Muscle layer of colon (tissue), 2 donors: ENCODE measurements at regions not wholly inside any gene's neighbourhood (a gene's known extent, or its start where the extent isn't known, plus 50 kb on each side); places are given as distances from the start of the nearest gene placed in this dataset.

ENCODE experiments used
- H3K27ac ChIP-seq: one replicate; pipeline ENCODE4 v1.7.0; 2013; ENCODE audit warnings: low read depth, mild to moderate bottlenecking, low read length, moderate library complexity
- H3K27me3 ChIP-seq, 2 donors: one replicate each; pipeline ENCODE4 v1.7.0; 2013; ENCODE audit warnings: low read length in 2 of 2, mild to moderate bottlenecking in 2 of 2; ENCODE audit not compliant: insufficient read depth in 2 of 2, control insufficient read depth in 1 of 2
- H3K36me3 ChIP-seq: one replicate; pipeline ENCODE4 v1.7.0; 2013; ENCODE audit warnings: mild to moderate bottlenecking, low read length; ENCODE audit not compliant: insufficient read depth
- H3K4me1 ChIP-seq: one replicate; pipeline ENCODE4 v1.7.0; 2013; ENCODE audit warnings: mild to moderate bottlenecking, low read length; ENCODE audit not compliant: insufficient read depth
- H3K4me3 ChIP-seq, 2 donors: one replicate each; pipeline ENCODE4 v1.7.0; 2013; ENCODE audit warnings: low read length in 2 of 2, low read depth in 1 of 2, mild to moderate bottlenecking in 1 of 2, moderate library complexity in 1 of 2
- H3K9ac ChIP-seq: one replicate; pipeline ENCODE4 v1.7.0; 2013; ENCODE audit warnings: low read length
- H3K9me3 ChIP-seq: one replicate; pipeline ENCODE4 v1.7.0; 2013; ENCODE audit warnings: mild to moderate bottlenecking, low read length
- donor health status: abdominal sarcoma.
- donor health status: Adenocarcinoma of cecum.

GRCh38 chr1:229124116-229124515, 146.8 kb upstream of the RAB4A start:
- no peak overlapping the region for H3K9ac ChIP-seq
- H3K27me3 ChIP-seq = no peaks in the 10 kb centered on the region
- H3K36me3 ChIP-seq = no peaks in the 10 kb centered on the region
- no peak overlapping the region for H3K27ac ChIP-seq
- H3K4me1 ChIP-seq = peaks cover 5% of the 10 kb centered on the region
- H3K4me3 ChIP-seq = no peak overlapping the region
- no peaks in the 10 kb centered on the region for H3K9me3 ChIP-seq

GRCh38 chr1:229124520-229125124, 146.3 kb upstream of the RAB4A start:
- no peak overlapping the region for H3K27ac ChIP-seq
- H3K4me3 ChIP-seq = no peak overlapping the region
- no peaks in the 10 kb centered on the region for H3K27me3 ChIP-seq
- H3K9ac ChIP-seq = no peak overlapping the region
- no peaks in the 10 kb centered on the region for H3K9me3 ChIP-seq
- no peaks in the 10 kb centered on the region for H3K36me3 ChIP-seq
- H3K4me1 ChIP-seq = peaks cover 5% of the 10 kb centered on the region

GRCh38 chr1:229127301-229127700, 143.6 kb upstream of the RAB4A start:
- Histone ChIP-seq H3K4me1 (no peaks in the 10 kb centered on the region), H3K36me3 (no peaks in the 10 kb centered on the region), H3K27ac (no peak overlapping the region), H3K9me3 (no peaks in the 10 kb centered on the region), H3K4me3 (no peak overlapping the region), H3K27me3 (no peaks in the 10 kb centered on the region), H3K9ac (no peak overlapping the region)

- Histone ChIP-seq H3K9ac (no peak overlapping the region), H3K27me3 (no peaks in the 10 kb centered on the region), H3K4me1 (no peaks in the 10 kb centered on the region), H3K27ac (no peak overlapping the region), H3K4me3 (no peak overlapping the region), H3K36me3 (no peaks in the 10 kb centered on the region), H3K9me3 (no peaks in the 10 kb centered on the region)
These were observed 142.8 kb upstream of the RAB4A start for GRCh38 chr1:229128066-229128608.

- Histone ChIP-seq H3K27me3 (no peaks in the 10 kb centered on the region), H3K9ac (no peak overlapping the region), H3K9me3 (no peaks in the 10 kb centered on the region), H3K4me3 (no peak overlapping the region), H3K36me3 (no peaks in the 10 kb centered on the region), H3K4me1 (no peaks in the 10 kb centered on the region), H3K27ac (no peak overlapping the region)
These were observed 141.4 kb upstream of the RAB4A start for GRCh38 chr1:229129301-229130027.

GRCh38 chr1:229130028-229130668, 140.8 kb upstream of the RAB4A start:
- Histone ChIP-seq H3K9me3 (no peaks in the 10 kb centered on the region), H3K4me3 (no peak overlapping the region), H3K4me1 (no peaks in the 10 kb centered on the region), H3K9ac (no peak overlapping the region), H3K27ac (no peak overlapping the region), H3K27me3 (no peaks in the 10 kb centered on the region), H3K36me3 (no peaks in the 10 kb centered on the region)

GRCh38 chr1:229131243-229132105, 139.4 kb upstream of the RAB4A start:
- Histone ChIP-seq H3K4me1 (no peaks in the 10 kb centered on the region), H3K9ac (no peak overlapping the region), H3K27me3 (no peaks in the 10 kb centered on the region), H3K4me3 (no peak overlapping the region), H3K27ac (no peak overlapping the region), H3K36me3 (no peaks in the 10 kb centered on the region), H3K9me3 (no peaks in the 10 kb centered on the region)

GRCh38 chr1:229132106-229132443, 138.8 kb upstream of the RAB4A start:
- H3K36me3 ChIP-seq = no peaks in the 10 kb centered on the region
- no peak overlapping the region for H3K4me3 ChIP-seq
- no peaks in the 10 kb centered on the region for H3K4me1 ChIP-seq
- H3K9ac ChIP-seq = no peak overlapping the region
- no peaks in the 10 kb centered on the region for H3K27me3 ChIP-seq
- no peak overlapping the region for H3K27ac ChIP-seq
- no peaks in the 10 kb centered on the region for H3K9me3 ChIP-seq

- Histone ChIP-seq H3K9me3 (no peaks in the 10 kb centered on the region), H3K27ac (no peak overlapping the region), H3K4me1 (no peaks in the 10 kb centered on the region), H3K36me3 (no peaks in the 10 kb centered on the region), H3K27me3 (no peaks in the 10 kb centered on the region), H3K9ac (no peak overlapping the region), H3K4me3 (no peak overlapping the region)
These were observed 138.2 kb upstream of the RAB4A start for GRCh38 chr1:229132706-229133105.

- Histone ChIP-seq H3K36me3 (no peaks in the 10 kb centered on the region), H3K4me3 (no peak overlapping the region), H3K27me3 (no peaks in the 10 kb centered on the region), H3K9ac (no peak overlapping the region), H3K4me1 (no peaks in the 10 kb centered on the region), H3K9me3 (no peaks in the 10 kb centered on the region), H3K27ac (no peak overlapping the region)
These were observed 137.8 kb upstream of the RAB4A start for GRCh38 chr1:229133151-229133550.

GRCh38 chr1:229133811-229134210, 137.1 kb upstream of the RAB4A start:
- no peak overlapping the region for H3K4me3 ChIP-seq
- H3K9me3 ChIP-seq = no peaks in the 10 kb centered on the region
- H3K4me1 ChIP-seq = no peaks in the 10 kb centered on the region
- no peaks in the 10 kb centered on the region for H3K36me3 ChIP-seq
- H3K9ac ChIP-seq = no peak overlapping the region
- H3K27me3 ChIP-seq = no peaks in the 10 kb centered on the region
- no peak overlapping the region for H3K27ac ChIP-seq
